CD4-positive, alpha-beta T cell treated with Interleukin-17A for 4 hours (primary cell): ENCODE measurements at regions not wholly inside any gene's neighbourhood (a gene's known extent, or its start where the extent isn't known, plus 50 kb on each side); places are given as distances from the start of the nearest gene placed in this dataset.

Experiments used
- DNase-seq: peaks from one replicate; pipeline ENCODE4 v3.0.0-alpha.2; 2020; ENCODE audit warnings: mixed read lengths

GRCh38 chr9:105148328-105149006 lies 96.0 kb upstream of the SLC44A1 start:
- DNase-seq, result no peak

DNA sequence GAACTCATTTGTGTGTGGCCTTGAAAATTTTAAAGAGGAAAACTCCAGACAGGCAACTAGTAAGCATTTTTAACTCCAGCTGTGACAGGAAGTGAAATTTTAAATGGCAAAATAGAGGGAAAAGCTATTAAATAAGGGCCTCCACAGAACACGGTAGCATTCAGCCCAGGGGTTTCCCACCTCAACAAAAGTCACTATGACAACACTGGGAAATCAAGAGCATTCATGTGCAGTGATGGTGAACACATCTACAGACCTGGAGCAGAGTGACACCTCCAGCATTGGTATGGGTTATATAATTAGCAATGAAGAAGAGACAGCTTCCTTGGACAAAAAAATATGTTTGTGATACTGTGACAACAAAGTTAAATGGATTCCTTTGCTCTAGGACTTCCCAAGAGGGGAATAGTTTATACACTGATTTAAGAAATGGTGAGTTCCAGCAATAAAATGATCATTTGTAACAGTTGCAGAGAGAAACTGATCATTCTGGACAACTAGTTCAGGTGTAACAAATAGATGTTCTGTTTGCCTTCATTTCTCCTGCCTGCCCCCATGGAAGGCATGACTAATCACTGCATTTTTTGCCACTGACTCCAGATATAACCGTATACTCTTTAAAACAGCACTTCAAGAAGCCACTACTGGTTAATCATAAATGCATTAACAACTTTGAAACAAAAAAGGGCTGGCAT lies 93.3 kb upstream of the SLC44A1 start:
- no peak for DNase-seq

GRCh38 chr9:105151686-105151995 lies 92.8 kb upstream of the SLC44A1 start:
- no peak for DNase-seq

GRCh38 chr9:105154723-105155191 lies 89.7 kb upstream of the SLC44A1 start:
- DNase-seq, result no peak

DNA sequence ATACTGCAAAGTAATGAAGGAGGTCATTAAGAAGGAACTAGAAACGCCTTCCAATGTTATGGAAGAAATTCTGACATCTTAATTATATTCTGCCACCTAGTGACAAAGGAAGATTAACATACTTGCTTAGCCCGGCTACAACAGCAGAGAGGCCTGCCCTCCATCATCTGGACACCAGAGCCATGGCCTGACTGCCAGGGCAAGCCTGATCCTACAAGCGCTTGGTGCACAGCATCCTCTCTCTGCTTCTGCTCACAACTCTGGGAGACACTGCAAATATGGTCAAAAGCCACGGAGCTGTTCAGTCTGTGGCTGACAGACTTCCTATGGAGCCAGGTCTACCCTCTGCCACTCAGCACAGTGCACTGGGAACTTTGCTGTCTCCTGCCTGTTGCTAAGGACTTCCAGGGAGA lies 87.3 kb upstream of the SLC44A1 start:
- DNase-seq, result peak; percentile 33

DNA sequence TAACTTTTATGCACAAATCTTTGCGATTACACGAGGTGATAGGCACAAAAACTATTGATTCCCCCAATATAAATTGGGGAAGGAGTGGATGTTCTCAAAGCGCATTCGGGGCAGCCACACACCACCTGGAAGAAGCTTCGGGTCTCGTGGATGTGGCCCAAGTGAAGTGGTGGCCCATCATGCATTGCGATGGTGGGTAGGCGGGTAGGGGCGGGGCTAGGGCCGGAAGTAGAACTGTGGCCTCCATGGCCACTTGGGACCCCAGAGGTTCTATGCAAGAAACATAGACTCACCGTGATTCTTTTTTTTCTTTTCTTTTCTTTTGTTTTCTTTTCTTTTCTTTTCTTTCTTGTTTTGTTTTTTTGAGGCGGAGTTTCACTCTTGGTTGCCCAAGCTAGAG lies 86.4 kb upstream of the SLC44A1 start:
- no peak for DNase-seq

DNA sequence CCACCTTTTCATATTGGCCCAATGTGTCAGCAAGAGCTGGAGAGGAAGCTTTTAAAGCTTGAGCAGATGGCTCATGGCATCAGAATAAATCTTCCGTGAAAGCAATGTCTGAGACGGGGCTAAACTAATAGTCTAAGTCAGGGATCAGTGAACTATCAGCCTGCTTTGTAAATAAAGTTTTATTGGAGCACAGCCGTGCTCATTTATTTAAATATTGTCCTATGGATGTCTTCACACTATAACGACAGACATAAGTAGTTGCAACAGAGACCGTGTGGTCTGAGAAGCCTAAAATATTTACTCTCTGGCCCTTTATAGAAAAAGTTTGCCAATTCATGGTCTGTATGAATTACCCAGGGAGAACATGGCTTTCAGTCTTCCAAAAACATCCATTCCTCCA lies 85.6 kb upstream of the SLC44A1 start:
- DNase-seq, result no peak

DNA sequence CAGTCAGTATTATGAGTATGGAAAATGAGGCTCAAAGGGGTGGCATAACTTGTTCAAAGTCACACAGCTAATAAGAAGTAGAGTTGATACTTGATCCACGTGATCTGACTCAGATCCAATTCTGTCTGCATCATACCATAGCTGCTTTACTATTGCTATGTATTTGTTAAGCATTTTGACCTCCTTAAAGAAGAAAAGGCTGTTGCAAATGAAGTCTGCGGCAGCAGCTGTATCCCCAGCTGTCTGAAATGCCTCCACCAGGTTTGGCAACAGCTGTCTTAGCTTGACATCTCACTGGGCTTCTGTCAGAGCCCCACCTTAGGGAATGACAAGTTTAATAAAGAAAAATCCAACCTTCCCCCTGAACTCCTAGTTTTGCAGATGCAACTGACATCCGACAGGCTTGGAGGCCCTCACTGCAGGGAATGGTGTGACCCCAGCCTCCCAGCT lies 75.6 kb upstream of the SLC44A1 start:
- no peak for DNase-seq

DNA sequence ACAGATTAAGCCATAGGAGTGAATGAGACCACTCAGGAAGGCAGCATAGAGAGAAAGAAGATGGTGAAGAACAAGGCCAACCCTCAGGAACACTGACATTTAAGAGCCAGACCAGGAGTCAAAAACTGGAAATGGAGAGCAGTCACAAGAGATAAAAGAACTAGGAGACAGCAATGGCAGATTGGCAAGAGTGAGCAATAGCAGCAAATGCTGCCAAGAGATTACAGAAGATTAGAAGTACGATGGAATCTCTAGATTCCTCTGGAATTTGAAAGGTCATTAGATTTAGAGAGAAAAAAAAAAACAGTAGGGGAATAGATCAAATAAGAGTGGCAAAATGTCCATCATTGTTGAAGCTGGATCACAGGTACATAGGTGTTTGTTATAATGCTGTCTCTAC lies 73.4 kb upstream of the SLC44A1 start:
- no peak for DNase-seq

- DNase-seq, result no peak
These were observed 72.9 kb upstream of the SLC44A1 start for GRCh38 chr9:105171589-105171988.

DNA sequence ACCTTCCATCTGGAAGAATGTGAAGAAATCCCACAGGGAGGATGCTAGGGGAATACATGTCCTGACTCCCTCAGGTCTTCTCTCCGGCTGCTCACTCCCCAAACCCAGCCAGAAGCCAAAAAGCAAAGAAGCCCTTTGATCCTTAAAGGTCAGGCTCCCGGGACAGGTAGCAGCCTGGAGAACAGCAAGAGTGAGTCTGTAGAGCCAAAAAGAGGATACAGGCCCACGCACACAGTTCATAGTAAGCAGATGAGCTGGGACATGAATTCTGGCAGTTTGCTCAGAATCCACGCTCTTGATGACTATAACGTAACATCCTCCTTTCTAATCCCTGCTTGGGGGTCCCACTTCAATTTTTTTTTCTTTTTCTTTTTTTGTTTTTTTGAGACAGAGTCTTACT lies 72.0 kb upstream of the SLC44A1 start:
- DNase-seq, result no peak

GRCh38 chr9:105173306-105173705 lies 71.1 kb upstream of the SLC44A1 start:
- DNase-seq, result no peak

GRCh38 chr9:105173826-105174225 lies 70.6 kb upstream of the SLC44A1 start:
- DNase-seq, result no peak

- no peak for DNase-seq
These were observed 68.3 kb upstream of the SLC44A1 start for GRCh38 chr9:105176194-105176593.

DNA sequence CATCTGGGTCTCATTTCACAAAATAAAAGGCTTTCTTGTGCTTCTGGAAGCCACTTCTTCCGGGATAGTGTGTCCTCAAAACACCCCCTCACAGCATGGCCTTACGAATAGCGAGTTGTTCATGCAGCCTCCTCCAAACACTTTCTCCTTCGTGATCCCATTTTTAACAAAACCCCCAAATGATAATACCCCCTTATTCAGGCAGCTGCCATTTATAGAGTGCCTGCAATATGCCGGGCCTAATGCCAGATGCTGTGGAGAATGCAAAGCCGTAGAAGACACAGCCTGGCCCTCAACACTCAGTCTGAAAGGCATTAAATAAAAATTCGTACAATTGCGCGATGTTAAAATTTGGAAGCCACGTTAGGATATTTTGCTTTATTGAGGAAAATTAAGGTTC lies 66.4 kb upstream of the SLC44A1 start:
- no peak for DNase-seq

GRCh38 chr9:105187781-105188180 lies 56.7 kb upstream of the SLC44A1 start:
- DNase-seq, result no peak

DNA sequence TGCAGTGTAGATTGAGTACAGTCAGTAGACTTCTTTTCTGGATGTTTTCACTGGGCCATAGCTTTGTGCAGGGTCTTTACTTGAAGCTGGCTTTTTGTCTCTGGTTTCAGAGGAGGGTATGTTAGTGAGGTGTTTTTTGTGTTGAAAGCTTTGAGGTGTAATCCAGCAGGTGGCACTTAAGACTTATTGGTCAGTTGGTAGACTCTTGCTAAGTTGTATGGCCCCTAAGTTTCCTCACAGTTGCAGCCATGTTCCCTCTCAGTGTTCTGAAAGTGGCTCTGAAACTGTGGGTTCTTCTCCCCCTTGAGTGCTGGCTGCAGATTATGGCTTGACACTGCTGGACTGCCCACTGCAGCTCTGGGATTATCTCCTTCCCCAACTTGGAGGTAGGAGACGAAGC lies 55.7 kb upstream of the SLC44A1 start:
- no peak for DNase-seq

DNA sequence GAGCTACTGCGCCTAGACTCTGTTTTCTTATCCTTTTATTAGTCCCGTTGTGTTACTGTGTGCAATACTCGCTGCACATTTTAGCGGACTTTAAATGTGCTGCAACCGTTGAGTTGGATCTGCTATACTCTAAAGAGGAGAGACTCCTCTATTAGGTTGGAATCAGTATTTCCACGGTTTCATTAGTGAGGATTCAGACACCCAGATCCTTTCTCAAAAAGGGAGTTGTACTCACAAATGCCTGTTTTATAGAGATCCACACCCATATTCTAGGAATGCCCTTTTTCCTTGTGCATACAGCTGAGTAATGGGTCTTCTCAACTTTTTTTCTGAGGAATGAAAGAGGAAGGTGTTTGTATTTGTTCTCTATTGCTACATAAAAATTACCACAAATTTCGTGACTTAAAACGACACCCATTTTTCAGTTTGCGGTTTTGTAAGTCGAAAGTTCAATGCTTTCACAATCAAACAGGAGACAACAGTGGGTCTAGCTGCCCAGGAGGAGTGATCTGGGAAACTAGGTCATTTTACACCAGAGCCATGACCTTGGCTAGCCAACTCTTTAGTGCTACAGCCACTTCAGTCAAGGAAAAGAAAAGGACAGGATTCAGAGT lies 52.8 kb upstream of the SLC44A1 start:
- DNase-seq, result no peak

DNA sequence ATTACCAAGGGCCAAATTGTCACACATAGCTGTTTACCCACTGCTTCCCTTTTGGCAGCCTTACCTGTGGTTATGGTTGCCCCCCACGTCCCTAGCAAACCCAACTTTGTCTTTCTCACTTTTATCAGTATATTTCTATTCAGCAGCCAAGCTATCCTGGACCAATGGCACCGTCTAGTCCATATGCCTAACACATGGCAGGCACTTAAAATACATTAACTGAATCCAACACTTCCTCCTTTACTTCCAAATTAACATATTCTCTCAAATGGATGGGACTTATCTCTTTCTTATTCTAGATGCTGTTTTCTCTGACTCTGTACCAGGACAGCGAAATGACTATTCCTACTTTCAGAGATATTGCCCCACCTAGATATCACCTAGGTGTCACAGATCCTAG lies 50.9 kb upstream of the SLC44A1 start:
- no peak for DNase-seq

DNA sequence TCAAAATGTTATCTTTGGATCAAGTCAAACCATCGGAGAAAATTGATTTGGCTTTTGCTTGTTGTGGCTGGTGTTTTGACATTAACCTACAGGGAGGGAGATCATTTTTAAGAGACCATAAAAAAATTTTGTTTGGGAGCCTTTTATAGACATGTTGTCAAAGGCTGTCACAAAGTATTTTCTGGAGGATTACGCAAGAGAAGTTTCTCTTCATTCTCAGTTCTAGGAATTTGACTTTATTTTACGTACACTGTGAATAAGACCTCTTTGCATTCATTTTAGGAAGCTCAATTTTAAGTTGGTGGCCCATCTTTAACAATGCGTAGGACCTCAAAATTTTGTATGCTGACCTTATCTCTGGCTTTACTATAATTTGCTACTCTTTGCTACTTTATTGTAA lies 50.2 kb upstream of the SLC44A1 start:
- no peak for DNase-seq
